Loucy (cell line): ENCODE measurements at regions not wholly inside any gene's neighbourhood (a gene's known extent, or its start where the extent isn't known, plus 50 kb on each side); places are given as distances from the start of the nearest gene placed in this dataset.

Experiments
- EZH2phosphoT487 ChIP-seq: fragments of 200-600 bp; IDR thresholded peaks from 2 replicates; pipeline ENCODE4 v1.6.1; 2018; ENCODE audit warnings: antibody characterized with exemption, mild to moderate bottlenecking, moderate library complexity, borderline replicate concordance
- TF ChIP-seq, protein P1 (sequence below): fragments of 200-600 bp; sonication (generic); conservative IDR thresholded peaks from 2 replicates; pipeline ENCODE4 v1.5.1; 2014; ENCODE audit warnings: mild to moderate bottlenecking, antibody characterized with exemption, low read length

DNA sequence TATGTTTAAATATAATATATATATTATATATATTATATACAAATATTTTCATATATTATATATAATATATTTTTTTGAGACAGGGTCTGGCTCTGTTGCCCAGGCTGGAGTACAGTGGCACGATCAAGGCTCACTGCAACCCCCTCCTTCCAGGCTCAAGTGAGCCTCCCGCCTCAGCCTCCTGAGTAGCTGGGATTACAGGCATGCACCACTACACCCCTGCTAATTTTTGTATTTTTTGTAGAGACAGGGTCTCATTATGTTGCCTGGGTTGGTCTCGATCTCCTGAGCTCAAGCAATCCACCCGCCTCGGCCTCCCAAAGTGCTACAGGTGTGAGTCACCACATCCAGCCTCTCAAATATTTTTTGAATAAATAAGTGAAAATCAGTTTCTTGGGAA is 215.5 kb downstream of the GATA3 start:
- TF ChIP-seq, protein P1, sequence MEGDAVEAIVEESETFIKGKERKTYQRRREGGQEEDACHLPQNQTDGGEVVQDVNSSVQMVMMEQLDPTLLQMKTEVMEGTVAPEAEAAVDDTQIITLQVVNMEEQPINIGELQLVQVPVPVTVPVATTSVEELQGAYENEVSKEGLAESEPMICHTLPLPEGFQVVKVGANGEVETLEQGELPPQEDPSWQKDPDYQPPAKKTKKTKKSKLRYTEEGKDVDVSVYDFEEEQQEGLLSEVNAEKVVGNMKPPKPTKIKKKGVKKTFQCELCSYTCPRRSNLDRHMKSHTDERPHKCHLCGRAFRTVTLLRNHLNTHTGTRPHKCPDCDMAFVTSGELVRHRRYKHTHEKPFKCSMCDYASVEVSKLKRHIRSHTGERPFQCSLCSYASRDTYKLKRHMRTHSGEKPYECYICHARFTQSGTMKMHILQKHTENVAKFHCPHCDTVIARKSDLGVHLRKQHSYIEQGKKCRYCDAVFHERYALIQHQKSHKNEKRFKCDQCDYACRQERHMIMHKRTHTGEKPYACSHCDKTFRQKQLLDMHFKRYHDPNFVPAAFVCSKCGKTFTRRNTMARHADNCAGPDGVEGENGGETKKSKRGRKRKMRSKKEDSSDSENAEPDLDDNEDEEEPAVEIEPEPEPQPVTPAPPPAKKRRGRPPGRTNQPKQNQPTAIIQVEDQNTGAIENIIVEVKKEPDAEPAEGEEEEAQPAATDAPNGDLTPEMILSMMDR, result no peak
- TF ChIP-seq EZH2phosphoT487, result no peak
